SH-SY5Y (cell line): ENCODE measurements at regions not wholly inside any gene's neighbourhood (a gene's known extent, or its start where the extent isn't known, plus 50 kb on each side); places are given as distances from the start of the nearest gene placed in this dataset.

Experiments
- GATA2 ChIP-seq: IDR thresholded peaks from 2 replicates; pipeline ENCODE4 v1.6.1; 2011; ENCODE audit warnings: mild to moderate bottlenecking, low read depth, low read length
- GATA3 ChIP-seq: IDR thresholded peaks from 2 replicates; pipeline ENCODE4 v1.6.1; 2011; ENCODE audit warnings: low read depth, mild to moderate bottlenecking, low read length, moderate library complexity

- TF ChIP-seq GATA2 (no peak), GATA3 (no peak)
These were observed 79.3 kb upstream of the RORA start for GRCh38 chr15:61308437-61308836.

- TF ChIP-seq GATA3, result no peak
- TF ChIP-seq GATA2, result no peak
These were observed 78.4 kb upstream of the RORA start for GRCh38 chr15:61307474-61307873.

- TF ChIP-seq GATA3 (no peak), GATA2 (no peak)
These were observed 72.6 kb upstream of the RORA start for GRCh38 chr15:61301701-61302100.

GRCh38 chr15:61299075-61299763 lies 70.1 kb upstream of the RORA start:
- no peak for TF ChIP-seq GATA3
- no peak for TF ChIP-seq GATA2

DNA sequence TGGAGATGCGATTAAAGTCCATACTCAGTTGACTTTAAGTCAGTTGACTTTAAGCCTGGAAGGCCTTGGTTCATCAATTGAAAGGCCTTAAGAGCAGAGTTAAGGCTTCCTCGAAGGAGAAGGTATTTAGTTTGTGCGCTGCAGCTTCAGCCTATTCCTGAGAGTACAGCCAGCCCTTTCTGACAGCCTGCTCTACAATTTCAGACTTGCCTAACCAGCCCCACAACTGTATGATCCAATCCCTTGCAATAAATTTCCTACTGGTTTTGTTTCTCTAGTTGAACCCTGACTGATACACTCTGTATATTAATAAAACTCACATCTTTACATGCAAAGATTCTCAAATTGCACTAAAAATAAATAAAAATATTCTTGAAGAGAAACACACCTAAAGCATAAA lies 66.1 kb upstream of the RORA start:
- no peak for TF ChIP-seq GATA2
- no peak for TF ChIP-seq GATA3

- TF ChIP-seq GATA3 (no peak), GATA2 (no peak)
These were observed 53.6 kb upstream of the RORA start for GRCh38 chr15:61282661-61283060.

DNA sequence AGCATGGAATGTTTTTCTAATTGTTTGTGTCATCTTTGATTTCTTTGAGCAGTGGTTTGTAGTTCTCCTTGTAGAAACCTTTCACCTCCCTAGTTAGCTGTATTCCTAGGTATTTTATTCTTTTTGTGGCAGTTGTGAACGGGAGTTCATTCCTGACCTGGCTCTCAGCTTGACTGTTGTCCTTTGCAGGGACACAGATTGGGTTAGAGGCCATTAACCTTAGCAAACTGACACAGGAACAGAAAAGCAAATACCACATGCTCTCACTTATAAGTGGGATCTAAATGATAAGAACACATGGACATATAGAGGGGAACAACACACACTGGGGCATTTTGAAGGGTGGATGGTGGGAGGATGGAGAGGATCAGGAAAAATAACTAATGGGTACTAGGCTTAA lies 52.2 kb upstream of the RORA start:
- TF ChIP-seq GATA2 (no peak), GATA3 (no peak)
